ENCODE measurements at regions not wholly inside any gene's neighbourhood (a gene's known extent, or its start where the extent isn't known, plus 50 kb on each side); places are given as distances from the start of the nearest gene placed in this dataset.

GRCh38 chr11:13857828-13858227 lies 104.7 kb upstream of the SPON1 start:
- TF ChIP-seq POLR2A (IDR thresholded peaks at IDR 0.05; ENCODE audit: low read length) = no peak
- no peak for TF ChIP-seq GATA1 (IDR thresholded peaks at IDR 0.05; ENCODE audit: low read depth, low read length)

Data from erythroblast (primary cell).